ENCODE measurements at regions not wholly inside any gene's neighbourhood (a gene's known extent, or its start where the extent isn't known, plus 50 kb on each side); places are given as distances from the start of the nearest gene placed in this dataset.

GRCh38 chr10:88108115-88108610, 244.7 kb downstream of the PTEN start:
- DNase-seq (ENCODE audit: low read depth), result no peak
- H3K4me3 ChIP-seq (ENCODE audit: low read depth, low read length), result no peak overlapping the region
- TF ChIP-seq CTCF (IDR thresholded peaks at IDR 0.05; ENCODE audit: low read depth, low read length, missing control alignments), result no peak
- in situ Hi-C loops (cut with HindIII; ENCODE audit: low sequenced_read_pairs), result no loop called here

- in situ Hi-C loops (cut with HindIII; ENCODE audit: low sequenced_read_pairs), result no loop called here
- no peak for TF ChIP-seq CTCF (IDR thresholded peaks at IDR 0.05; ENCODE audit: low read depth, low read length, missing control alignments)
- no peak overlapping the region for H3K4me3 ChIP-seq (ENCODE audit: low read depth, low read length)
- DNase-seq (ENCODE audit: low read depth), result no peak
Observed at GRCh38 chr10:88110355-88110754, 246.9 kb downstream of the PTEN start.

GRCh38 chr10:88110822-88111221, 247.4 kb downstream of the PTEN start:
- DNase-seq (ENCODE audit: low read depth), result no peak
- TF ChIP-seq CTCF (IDR thresholded peaks at IDR 0.05; ENCODE audit: low read depth, low read length, missing control alignments), result no peak
- in situ Hi-C loops (cut with HindIII; ENCODE audit: low sequenced_read_pairs), result no loop called here
- H3K4me3 ChIP-seq (ENCODE audit: low read depth, low read length), result no peak overlapping the region

GRCh38 chr10:88111294-88111693, 247.9 kb downstream of the PTEN start:
- in situ Hi-C loops (cut with HindIII; ENCODE audit: low sequenced_read_pairs), result no loop called here
- no peak for DNase-seq (ENCODE audit: low read depth)
- no peak for TF ChIP-seq CTCF (IDR thresholded peaks at IDR 0.05; ENCODE audit: low read depth, low read length, missing control alignments)
- H3K4me3 ChIP-seq (ENCODE audit: low read depth, low read length), result no peak overlapping the region

GRCh38 chr10:88113232-88113631, 249.8 kb downstream of the PTEN start:
- H3K4me3 ChIP-seq (ENCODE audit: low read depth, low read length), result no peak overlapping the region
- no peak for DNase-seq (ENCODE audit: low read depth)
- TF ChIP-seq CTCF (IDR thresholded peaks at IDR 0.05; ENCODE audit: low read depth, low read length, missing control alignments), result no peak
- in situ Hi-C loops (cut with HindIII; ENCODE audit: low sequenced_read_pairs), result no loop called here

- no peak for TF ChIP-seq CTCF (IDR thresholded peaks at IDR 0.05; ENCODE audit: low read depth, low read length, missing control alignments)
- in situ Hi-C loops (cut with HindIII; ENCODE audit: low sequenced_read_pairs), result no loop called here
- DNase-seq (ENCODE audit: low read depth), result no peak
- H3K4me3 ChIP-seq (ENCODE audit: low read depth, low read length), result no peak overlapping the region
Observed at GRCh38 chr10:88113657-88114272, 250.3 kb downstream of the PTEN start.
